ENCODE measurements at regions not wholly inside any gene's neighbourhood (a gene's known extent, or its start where the extent isn't known, plus 50 kb on each side); places are given as distances from the start of the nearest gene placed in this dataset.

DNA sequence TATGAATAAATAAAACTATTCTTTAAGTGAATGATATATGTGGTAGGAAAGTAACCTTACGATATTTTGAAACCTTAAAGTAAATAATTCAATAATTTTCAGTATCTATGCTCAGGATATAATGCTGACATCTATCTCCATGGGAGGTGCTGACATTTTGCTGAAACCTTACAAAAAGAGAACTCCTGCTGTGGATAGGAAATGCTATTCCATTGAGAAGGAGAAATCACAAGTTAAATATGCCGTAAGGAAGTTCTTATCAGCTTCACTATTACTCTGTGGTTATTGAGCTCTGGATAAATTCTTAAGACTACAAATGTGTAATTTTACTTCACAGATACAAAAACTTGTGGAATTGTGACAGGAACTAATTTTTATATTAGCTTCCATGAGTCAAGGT lies 722.1 kb downstream of the TMTC2 start:
- no peak for DNase-seq

DNA sequence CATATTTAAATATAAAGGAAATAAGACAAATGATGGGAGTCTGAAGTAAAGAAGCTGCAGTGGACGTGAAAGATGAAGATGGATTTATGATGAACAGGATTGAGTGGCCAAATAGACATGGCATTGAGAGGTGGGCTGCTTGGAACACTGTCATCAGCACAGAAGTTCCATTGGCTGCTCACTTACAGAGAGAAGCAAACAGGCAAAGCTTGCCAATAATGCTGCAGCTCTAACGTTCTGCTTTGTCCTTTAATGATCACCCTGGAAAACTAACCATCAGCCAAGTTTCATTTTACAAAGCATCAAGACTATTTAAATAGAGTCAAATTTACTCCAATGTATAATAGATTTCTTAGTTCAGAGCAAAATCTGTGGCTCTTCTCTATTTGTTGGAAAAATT lies 721.4 kb downstream of the TMTC2 start:
- DNase-seq, result no peak

DNA sequence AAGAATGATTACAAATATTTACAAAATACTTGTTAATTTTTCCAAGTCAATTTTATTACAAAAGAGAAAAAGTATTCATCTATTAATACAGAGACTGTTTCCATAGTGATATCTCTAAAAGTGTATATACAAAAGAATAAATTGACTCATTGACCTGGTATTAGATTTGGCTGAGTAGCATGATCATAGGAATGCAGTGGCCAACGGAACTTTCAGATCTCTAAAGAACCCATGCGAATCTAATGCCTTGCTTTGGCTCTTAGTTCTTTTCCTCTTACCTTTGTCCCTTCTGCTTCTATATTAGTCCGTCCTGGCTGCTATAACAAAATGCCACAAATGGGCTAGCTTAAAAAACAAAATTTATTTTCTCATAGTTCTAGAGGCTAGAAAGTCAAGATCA lies 717.8 kb downstream of the TMTC2 start:
- no peak for DNase-seq

DNA sequence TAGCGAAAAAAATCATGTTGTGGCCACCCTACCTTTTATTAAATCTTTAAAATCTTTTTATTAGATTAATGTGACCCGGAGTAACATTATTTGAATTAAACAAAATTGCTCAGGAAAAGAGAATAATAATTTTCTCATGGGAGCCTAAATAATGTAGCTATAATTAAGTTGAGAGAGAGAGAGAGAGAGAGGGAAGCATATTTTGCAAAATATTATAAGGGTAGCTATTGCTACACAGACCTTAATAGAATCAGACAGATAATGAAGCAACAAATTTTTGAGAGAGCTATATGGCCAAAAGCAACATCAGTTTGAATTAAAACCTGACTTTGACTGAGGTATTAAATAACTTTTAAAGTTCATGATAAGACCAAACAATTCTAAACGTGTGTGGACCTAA lies 703.5 kb downstream of the TMTC2 start:
- no peak for DNase-seq

DNA sequence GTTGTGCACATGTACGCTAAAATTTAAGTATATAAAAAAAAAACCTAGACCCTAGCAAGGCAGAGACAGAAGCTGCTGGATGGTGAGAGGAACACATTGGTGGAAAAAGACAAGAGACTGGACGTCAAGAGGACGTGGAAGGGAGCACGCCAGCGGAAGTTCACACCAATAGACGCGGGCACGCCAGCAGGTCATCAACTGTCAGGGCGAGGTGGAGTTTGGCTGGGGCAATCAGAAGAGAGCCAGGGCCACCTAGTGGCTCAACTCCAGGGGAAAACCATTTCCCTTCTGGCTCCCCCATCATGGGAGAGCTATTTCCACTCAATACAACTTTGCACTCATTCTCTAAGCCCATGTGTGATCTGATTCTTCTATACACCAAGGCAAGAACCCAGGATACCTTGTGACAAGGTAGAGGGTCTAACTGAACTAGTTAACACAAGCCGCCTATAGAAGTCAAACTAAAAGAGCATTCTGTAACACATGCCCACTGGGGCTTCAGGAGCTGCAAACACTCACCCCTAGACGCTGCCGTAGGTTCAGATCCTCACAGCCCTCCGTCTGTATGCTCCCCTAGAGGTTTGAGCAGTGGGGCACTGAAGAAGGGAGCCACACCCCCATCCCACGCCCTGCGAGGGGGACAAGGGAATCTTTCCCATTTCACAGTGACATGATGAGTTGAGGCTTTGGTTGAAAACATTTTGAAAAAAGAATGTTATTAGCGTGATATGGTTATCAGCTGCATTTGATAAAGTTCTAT lies 702.7 kb downstream of the TMTC2 start:
- DNase-seq, result peak in 1 of 2 donors; percentile 13

DNA sequence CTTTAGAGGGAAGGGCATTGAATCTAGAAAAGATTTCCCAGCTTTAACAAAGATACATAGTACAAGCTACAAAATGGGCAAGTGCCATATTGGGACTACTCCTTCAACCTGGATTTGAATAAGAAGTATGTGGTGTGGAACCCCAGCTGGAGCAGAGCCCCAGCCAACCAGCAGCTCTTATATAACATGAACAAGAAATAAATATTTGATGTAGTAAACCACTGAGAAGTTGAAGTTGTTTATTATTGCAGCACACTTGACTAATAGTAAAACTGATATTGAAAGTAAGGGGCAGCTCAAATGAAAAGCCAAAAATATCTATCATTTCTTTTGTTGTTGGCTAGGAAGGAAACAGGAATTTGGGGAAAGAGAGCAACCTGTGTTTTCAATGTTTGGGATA lies 701.8 kb downstream of the TMTC2 start:
- no peak for DNase-seq

DNA sequence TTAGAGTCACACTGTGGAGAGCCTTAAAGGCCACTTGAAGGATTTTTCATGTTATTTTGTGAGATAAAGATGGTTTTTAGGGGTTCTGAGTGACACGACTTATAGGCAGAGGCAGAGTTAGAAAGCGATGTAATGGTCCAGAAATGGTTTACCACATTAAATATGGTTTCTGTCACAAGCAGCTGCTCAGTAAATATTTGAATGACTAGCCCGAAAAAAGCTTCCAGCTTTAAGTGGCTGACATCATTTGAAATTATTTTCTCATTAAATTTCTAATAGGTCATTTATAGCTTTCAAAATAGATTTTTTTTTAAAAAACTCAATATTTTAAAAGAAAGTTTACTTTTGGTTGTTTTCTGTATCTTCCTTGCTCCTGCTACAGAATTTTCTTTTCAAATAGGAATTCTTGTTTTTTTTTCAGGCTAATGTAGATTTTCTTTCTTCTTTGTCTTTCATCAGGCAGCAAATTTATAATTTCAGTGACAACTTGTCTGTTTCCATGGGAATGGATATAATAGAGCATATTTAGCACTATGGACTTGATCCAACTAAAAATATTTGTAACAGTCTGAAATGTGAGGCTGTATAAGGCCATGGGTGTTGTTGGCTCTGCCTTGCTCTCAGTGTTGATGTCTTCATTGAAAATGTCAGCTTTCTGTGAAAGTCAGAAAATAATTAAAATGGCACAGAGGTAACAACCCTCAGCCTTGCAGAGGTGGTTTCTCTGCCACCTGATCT lies 700.0 kb downstream of the TMTC2 start:
- DNase-seq, result no peak

DNA sequence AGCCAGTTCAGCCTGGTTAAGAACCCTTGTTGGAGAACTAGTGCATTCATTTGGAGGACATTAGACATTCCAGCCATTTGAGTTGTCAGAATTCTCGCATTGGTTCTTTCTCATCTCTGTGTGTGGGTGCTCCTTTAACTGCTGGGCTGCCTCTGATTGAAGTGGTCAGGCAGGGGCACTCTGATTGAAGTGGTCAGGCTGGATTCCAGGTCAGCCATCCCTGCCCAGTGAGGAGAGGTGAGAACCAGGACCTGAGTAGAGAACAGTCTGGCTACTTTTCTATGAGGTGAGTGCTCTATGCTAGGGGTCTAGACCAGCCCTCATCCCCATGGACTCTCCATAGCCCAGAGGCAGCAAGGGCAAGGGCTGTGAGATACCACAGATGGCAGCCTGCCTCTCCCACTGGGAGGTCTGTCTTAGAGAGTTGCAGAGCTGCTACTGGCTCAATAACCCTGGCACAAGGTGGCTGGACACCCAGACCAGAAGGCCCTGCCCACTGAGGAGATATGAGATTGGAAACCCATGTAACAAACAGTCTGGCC lies 691.6 kb downstream of the TMTC2 start:
- no peak for DNase-seq

DNA sequence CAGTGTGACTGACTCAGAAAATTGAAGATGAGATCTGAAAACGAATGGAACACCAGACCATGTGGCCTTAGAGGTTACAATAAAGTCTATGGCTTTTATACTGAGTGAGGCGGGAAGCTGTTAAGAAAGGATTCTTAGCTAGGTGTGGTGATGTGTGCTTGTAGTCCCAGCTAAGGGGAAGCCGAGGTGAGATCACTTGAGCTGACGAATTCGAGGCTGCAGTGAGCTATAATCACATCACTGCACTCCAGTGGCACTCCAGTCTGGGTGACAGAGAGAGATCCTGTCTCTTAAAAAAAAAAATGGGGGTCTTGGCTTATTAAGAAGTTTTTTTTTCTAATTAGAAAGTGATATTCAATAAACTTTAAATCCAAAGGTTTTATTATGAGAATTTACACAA lies 678.6 kb downstream of the TMTC2 start:
- no peak for DNase-seq

DNA sequence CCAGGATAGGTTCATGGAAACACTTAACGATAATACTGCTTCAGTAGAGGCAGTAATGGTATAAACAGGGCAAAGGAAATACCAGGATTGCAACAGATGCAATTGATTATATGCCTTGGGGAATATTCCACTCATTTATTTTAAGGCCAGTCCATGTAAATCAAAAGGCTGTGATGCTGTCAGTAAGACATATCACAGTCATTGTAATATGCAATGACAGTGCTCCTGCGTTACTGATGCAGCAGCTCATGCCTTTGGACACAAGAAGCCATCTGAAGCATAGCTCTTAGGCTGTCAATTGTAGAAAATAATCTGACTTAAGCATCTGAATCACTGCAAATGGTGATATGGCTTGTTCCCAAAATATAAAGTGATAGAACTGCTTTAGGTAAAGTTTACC lies 674.8 kb downstream of the TMTC2 start:
- no peak for DNase-seq

DNA sequence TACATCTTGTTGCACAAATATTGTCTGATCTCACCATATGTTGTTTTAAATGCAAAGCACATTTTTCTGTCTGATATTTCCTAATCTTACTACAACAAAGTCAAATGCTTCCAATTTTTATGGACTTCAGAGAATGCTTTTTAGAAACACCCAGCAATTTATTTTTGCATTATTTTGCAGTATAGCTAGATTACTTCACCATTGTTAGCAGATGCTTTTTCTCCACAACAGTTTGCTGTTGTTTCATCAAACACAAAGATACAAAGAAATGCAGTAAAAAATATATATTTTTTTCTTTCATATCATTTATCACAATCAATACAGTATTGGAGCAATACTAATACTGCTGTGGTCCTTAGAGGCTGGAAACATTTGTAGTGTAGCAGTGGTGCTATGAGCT lies 674.4 kb downstream of the TMTC2 start:
- no peak for DNase-seq

DNA sequence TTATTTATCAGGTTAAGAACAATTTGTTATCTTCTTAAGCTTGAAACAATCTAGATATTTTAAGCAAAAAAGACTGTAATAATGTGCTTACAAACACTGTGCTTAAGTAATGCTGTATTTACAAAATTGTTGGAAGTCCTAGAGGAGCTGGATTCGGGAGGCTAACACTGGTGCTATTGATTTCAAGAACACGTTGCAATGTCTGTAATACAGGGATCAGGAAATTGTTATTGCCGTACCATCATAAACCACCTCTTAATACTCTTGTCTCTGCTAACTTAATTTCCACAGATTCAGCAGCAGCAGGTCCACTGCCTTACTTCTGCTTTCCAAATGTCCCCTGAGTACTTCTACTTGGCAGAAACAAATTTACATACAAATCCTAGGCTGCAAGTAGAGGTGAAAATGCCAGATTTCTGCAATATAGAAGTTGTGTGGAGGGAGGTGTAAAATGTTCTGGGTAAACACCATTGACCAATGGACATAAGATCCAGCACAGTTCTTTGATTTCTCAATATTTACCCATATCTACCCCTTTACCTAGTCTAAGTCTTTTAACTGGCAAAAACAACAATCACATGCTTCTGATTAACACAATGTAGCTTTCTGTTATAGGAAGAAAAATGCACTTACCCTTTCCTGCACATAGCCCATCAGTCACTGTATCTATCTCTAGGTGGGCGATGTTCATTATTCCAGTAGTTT lies 663.4 kb downstream of the TMTC2 start:
- no peak for DNase-seq

DNA sequence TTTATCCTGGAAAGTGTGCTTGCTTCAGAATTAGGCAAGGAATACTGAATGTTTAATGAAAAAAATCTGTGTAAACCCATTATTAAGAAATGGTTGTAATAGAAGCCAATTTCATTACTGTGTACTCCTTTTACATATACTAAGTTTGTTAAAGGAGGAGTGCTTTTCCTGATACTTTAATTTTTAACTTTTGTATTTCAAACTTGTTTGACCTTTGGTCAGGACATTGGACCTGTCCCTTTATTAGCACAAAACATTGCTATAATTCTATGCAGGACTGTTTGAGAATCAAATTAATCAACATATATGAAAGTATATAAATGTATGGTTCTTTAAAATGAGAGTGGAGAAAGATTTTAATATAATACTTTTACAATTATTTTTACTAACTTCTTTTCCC lies 659.6 kb downstream of the TMTC2 start:
- no peak for DNase-seq

DNA sequence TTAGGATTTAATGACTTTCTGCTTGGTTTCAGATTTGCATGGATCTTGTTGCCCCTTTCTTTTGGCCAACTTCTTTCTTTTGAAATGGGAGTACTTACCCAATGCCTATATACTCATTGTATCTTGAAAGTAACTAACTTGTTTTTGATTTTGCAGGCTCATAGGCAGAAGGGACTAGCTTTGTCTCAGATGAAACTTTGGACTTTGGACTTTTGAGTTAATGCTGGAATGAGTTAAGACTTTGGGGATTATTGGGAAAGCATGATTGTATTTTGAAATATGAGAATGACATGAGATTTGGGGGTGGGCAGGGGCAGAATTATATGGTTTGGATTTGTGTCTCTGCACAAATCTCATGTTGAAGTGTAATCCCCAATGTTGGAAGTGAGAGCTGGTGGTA lies 657.1 kb downstream of the TMTC2 start:
- DNase-seq, result no peak

DNA sequence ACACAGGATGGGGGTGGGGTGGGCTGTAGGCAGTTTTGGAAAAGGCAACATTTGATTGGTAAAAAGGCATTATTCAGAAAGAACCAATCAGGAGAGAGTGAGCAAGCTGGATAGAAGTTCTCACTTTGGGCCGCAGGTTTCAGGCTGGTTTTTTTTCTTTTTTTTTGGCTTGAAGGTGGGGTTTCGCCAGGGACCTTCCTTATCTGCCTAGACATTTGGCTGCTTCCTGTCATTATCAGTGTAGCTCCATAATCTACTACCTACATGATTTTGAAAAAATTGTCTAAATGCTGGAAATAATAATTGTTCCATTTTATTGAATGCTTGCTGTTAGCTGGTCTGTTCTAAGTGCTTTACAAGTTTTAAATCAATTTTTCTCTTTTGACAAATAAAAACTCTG lies 649.0 kb downstream of the TMTC2 start:
- DNase-seq, result no peak

DNA sequence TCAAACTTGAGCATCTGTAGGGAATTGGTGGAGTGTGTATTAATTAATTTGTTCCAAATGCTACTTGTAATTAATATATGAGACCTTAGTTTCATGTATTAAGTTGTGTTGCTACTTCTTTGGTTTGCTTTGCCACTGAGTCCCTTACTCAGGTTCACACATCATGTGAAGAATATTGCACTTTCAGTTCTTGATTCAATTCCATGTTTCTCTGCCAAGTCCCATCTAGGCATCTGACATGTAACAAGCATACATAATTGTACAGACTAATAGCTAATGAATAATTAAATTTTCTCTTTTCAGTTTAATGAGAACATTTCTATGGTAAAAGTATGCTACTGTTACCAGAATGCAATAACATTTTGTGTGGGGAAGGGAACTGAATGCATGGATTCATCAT lies 640.0 kb downstream of the TMTC2 start:
- no peak for DNase-seq

DNA sequence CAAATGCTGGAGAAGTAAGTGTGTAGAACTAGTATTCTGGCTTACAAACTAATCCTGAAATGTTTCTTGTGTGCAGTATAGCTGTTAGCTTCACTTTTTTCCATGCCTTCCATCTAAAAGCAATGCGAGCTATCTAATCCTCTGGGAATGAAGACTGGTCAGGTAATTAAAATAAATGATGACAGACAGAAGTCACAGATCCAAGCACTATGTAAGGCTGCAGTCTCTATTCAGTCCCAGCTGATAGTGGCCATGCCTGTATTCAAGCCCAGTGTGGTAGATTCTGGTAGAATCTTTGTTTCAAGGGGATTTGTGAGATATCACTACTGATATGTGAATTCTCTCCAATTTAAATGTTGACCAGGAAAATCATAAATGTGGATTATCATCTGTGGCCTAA lies 637.2 kb downstream of the TMTC2 start:
- no peak for DNase-seq

DNA sequence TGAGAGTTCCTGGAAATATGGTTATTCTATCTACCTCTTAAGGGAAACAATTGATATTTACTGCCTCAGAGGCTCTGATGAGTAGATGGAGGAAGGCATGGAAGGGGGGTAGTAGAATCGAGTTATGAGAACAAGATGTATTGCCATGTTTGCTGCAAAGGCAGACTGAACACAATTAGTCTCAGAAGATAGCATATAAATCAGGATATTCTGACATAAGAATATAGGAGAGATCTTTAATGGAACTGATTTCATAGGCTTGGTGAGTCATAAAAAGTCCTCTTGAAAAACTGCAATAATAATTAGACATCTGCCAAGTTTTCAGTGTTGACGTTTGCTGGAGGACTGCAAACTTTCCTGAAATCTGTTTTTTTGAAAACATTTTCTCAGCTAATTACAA lies 636.1 kb downstream of the TMTC2 start:
- no peak for DNase-seq

DNA sequence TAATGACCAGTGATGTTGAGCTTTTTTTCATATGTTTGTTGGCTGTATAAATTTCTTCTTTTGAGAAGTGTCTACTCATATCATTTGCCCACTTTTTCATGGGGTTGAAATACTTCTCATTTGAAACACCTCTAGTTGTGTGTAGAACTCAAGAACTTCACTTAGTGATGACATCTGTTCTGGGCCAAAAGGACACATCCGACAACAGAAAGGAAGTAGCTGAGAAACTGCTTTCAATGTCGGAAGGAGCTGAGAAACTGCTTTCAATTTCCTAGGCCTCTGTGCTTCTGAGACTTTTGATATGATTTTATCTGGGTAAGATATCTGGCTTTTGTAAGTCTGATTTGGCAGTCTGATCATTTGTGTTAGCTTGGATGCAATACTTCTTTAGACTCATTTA lies 635.3 kb downstream of the TMTC2 start:
- no peak for DNase-seq

DNA sequence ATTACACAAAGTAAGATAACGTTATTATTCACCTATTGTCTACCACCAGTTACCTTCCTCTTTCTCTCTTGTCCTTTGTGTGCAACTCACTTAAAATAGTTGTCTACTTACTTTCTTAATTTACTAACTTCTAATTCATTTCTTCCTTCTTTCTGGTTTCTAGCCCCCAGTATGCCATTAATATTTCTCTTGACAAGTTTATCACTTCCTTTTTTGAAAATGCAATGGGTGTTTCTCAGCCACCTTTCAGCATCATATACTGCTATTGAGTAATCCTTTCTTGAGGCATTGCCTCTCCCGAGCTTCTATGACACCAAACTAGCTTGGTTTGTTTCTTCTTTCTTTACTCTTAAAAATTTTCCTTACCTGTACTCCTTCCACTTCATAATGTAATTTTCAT lies 633.6 kb downstream of the TMTC2 start:
- DNase-seq, result no peak

DNA sequence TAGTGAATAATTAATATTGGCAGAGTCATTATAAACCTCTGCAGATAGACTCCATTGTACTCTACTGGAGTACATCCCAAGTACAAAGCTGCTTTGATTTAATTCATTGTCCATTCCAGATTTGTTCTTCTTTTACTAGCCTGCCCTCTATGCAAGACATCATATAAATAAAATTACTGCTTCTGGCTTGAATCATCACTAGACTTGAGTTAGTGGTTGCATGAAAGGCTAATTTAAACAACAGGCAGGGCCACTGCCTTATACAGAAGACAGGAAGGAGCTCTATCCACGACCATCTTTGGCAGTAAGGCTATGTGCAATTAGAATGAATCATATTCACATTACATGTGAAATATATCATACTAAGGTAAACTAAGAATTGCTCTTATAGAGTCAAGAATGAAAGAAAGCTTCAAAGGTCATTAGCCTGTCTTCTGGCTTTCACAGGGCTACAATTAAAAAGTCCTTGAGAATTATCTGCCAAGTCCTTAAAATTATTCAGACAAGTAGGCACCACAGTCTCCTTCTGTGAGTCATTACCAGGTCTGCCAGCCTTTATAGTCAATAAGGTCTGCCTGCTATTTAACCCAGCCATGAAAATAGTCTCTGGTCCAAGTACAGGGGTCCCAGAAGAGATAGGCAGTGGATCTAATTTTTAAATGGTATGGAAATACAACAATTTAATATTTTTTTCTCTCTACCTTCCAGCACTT lies 631.8 kb downstream of the TMTC2 start:
- DNase-seq, result no peak

DNA sequence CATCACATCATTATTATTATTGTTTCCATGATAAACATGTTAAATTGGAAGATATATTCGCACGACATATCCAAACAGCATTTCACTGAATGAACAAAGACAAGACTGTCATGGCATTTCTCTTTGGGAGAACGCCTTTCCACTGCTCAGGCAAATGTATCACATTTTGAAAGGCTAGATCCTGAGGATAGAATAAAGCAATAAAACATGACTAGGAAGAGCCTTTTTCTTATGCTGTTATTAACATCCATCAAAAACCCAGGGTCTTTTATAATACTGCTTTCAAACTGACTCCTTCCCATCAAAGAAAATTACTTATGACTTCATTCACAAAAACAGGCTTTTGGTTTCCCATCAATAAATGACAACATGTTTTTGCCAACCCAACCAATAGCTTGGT lies 630.9 kb downstream of the TMTC2 start:
- no peak for DNase-seq

DNA sequence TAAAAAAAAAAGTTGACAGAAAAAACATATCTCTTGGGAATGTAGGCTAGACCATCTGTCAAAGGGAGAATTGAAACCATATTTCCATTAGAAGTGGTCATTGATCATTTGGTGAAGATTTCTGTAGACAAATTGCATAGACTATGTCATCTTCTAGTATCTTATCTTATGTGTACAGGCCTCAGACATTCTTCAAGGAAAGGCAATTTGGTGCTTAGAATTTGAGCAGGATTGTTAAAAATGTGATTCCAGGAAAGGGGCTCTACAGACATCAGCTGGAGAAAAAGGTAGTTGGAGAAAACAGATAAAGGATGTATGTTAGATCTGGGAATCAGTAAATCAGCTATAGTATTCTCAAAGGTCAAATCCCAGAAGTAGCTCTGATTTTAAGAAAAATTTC lies 627.1 kb downstream of the TMTC2 start:
- no peak for DNase-seq
